Activated naive CD8-positive, alpha-beta T cell treated with anti-CD3 and anti-CD28 coated beads, Interleukin-2, amount 50 U/mL, for 16 hours (primary cell): ENCODE measurements at regions not wholly inside any gene's neighbourhood (a gene's known extent, or its start where the extent isn't known, plus 50 kb on each side); places are given as distances from the start of the nearest gene placed in this dataset.
"Not testable (repeated sequence)": the region's sequence is repeated elsewhere in the genome, so short reads cannot be mapped to it uniquely, and the experiment has no call there.

Experiments
- DNase-seq: peaks from one replicate; pipeline ENCODE4 v3.0.0-alpha.2; 2020; ENCODE audit warnings: low read depth, low spot score

GRCh38 chr2:58479535-58480140 is 238.5 kb upstream of the FANCL start:
- DNase-seq: no peak

GRCh38 chr2:58476556-58476955 is 235.4 kb upstream of the FANCL start:
- no peak for DNase-seq

GRCh38 chr2:58475756-58476155 is 234.6 kb upstream of the FANCL start:
- no peak for DNase-seq

GRCh38 chr2:58473165-58473564 is 232.0 kb upstream of the FANCL start:
- DNase-seq: no peak

- no peak for DNase-seq
Measured at GRCh38 chr2:58466804-58467203, 225.7 kb upstream of the FANCL start.

GRCh38 chr2:58466021-58466420 is 224.9 kb upstream of the FANCL start:
- DNase-seq: not testable (repeated sequence)

- no peak for DNase-seq
Measured at GRCh38 chr2:58460670-58461069, 219.5 kb upstream of the FANCL start.

GRCh38 chr2:58449286-58450010 is 208.3 kb upstream of the FANCL start:
- DNase-seq: no peak

- no peak for DNase-seq
Measured at GRCh38 chr2:58448845-58449244, 207.7 kb upstream of the FANCL start.

- no peak for DNase-seq
Measured at GRCh38 chr2:58448065-58448507, 207.0 kb upstream of the FANCL start.

GRCh38 chr2:58447586-58447985 is 206.5 kb upstream of the FANCL start:
- no peak for DNase-seq

- no peak for DNase-seq
Measured at GRCh38 chr2:58441643-58442042, 200.5 kb upstream of the FANCL start.

- DNase-seq: no peak
Measured at GRCh38 chr2:58436872-58437271, 195.7 kb upstream of the FANCL start.

- no peak for DNase-seq
Measured at GRCh38 chr2:58435246-58435645, 194.1 kb upstream of the FANCL start.

- DNase-seq: no peak
Measured at GRCh38 chr2:58434692-58435091, 193.6 kb upstream of the FANCL start.

GRCh38 chr2:58432491-58433170 is 191.5 kb upstream of the FANCL start:
- no peak for DNase-seq

GRCh38 chr2:58429014-58429875 is 188.1 kb upstream of the FANCL start:
- DNase-seq: no peak

GRCh38 chr2:58428096-58429013 is 187.2 kb upstream of the FANCL start:
- no peak for DNase-seq

- DNase-seq: no peak
Measured at GRCh38 chr2:58427572-58428095, 186.5 kb upstream of the FANCL start.

GRCh38 chr2:58425368-58425767 is 184.2 kb upstream of the FANCL start:
- DNase-seq: no peak

- DNase-seq: no peak
Measured at GRCh38 chr2:58419983-58420382, 178.9 kb upstream of the FANCL start.
